ENCODE measurements at regions not wholly inside any gene's neighbourhood (a gene's known extent, or its start where the extent isn't known, plus 50 kb on each side); places are given as distances from the start of the nearest gene placed in this dataset.

DNA sequence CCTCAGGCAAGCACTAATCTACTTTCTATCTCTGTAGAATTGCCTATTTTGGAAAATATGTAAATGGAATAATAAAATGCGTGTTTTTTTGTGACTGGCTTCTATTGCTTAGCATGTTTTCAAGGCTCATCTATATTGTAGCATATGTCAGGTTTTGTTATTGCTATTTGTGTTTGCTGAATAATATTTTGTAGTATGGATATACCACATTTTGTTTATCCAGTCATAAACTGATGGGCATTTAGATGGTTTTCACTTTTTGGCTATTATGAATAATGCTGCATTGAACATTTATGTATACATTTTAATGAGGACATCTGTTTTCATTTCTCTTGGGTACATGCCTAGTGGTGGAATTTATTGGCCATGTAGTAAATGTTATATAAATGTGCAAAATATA lies 183.3 kb upstream of the ZP4 start:
- no peak for DNase-seq
- intact Hi-C loops (cut with micrococcal nuclease), result no loop called here
- ATAC-seq, result no peak

DNA sequence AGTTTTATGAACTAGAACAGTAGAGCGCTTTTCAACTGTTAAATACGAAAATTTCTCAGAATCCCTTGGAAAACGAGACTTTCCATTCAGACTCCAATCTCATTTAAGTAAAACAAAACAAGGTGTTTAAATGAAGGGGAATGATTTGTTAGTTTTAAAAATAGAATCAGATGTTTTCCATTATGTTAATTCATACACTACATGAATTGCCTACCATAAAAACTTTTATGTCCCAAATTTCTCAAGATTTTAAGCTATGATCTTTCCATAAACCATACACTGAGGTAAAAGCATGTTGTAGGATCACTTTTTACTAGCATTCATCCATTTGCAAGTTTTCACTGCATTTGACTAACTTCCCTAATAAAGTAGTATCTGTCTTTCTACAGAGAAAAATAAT lies 180.3 kb upstream of the ZP4 start:
- ATAC-seq (no peak), DNase-seq (no peak)
- intact Hi-C loops (cut with micrococcal nuclease), result no loop called here

DNA sequence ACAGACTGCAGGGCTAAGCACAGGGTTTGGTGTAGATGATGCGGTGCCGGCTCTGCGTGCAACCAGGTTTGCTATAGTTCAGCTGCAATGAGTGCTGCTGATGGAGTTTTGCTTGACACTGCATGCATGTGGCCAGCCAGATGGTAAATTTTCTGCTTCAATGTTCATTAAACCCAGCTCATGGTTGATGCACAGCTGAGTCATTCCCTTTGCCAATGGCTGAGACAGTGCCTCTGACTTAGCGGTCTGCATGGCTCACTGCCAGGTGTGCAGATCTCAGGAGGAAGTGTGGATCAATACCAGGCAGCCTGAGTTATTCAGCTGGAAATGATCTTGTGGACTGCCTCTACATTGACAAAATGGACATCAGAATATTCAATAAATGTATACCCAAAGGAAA lies 172.7 kb upstream of the ZP4 start:
- intact Hi-C loops (cut with micrococcal nuclease), result no loop called here
- DNase-seq (no peak), ATAC-seq (no peak)

DNA sequence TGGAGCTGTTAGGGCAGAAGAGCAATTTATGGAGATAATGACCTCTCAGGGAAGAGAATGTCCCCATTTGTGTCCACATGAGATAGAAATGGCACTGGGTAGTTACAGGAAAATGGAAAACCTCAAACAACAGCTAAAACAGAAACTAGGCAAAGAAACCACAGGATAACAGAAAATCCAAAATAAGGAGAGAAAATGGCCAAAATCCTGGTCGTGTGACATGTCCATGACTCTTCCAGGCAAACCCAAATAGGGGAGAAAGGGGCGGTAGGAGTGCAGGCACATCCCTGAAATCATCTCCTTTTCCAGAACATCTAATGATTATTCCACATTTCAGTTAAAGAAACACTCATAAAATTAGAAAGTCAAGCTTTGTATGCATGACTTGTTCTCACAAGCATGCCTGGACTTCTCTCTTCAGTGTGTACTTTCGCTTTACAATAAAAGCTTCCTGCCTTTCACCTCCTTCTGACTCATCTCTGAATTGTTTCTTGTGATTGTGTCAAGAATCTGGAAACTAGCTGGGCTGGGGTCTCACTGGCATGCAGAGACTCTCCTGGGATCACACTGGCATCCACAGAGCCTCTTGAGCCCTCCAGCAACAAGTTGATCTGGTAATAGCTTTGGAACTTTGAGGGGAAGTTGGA lies 171.4 kb upstream of the ZP4 start:
- ATAC-seq, result no peak
- intact Hi-C loops (cut with micrococcal nuclease), result no loop called here
- no peak for DNase-seq

DNA sequence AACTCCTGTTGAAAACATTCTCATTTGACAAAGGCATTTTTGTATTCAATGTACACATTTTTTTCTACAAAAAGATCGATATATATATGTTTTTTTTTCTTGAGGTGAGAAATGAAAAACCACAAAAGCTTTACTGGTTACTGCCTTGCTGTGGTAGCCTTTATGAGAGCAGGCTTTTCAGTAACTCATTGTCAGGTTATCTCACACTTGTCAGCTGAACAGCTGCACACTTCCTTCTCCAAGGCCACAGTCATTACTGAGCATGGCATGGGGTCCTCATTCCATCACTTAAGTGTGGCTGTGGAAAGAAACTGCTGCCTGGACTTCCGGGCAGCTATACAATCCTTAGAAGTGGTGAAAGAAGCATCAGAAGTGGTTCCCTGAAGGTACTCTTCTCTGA lies 169.3 kb upstream of the ZP4 start:
- ATAC-seq (no peak), DNase-seq (no peak)
- intact Hi-C loops (cut with micrococcal nuclease), result no loop called here

DNA sequence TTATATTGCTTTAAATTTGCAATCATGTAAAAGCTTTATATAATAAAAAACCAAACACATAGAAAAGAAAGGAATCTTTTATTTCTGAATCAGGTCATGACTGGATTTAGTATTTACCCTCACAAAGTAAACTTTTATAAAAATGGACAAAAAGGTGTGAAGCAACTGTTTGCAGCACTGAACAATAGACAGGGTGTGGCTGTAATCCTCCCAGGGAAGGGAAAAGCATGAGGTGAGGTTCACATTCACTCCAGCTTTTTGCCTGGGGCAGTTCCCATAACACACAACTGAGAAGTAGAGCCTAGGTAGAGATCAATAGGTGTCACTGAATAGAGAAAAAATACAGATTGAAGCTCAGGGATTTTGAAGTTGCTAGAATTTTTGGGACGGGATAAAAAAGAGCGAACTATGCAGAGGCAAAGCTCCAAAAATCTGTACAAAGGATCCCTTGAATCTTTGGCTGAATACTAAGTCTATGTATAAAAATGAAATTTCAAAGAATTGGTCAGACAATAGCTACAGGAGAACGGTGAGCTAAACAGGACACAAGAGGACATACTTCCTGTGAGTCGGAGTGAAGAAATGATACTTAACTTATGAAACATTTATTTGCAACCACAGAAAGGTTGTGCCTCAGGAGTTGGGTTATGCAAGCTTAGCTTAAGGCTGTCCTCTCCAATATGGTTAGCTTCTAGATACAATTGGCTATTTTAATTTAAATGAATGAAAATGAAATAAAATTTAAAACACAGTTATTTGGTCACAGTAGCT lies 162.0 kb upstream of the ZP4 start:
- no peak for ATAC-seq
- intact Hi-C loops (cut with micrococcal nuclease), result no loop called here

DNA sequence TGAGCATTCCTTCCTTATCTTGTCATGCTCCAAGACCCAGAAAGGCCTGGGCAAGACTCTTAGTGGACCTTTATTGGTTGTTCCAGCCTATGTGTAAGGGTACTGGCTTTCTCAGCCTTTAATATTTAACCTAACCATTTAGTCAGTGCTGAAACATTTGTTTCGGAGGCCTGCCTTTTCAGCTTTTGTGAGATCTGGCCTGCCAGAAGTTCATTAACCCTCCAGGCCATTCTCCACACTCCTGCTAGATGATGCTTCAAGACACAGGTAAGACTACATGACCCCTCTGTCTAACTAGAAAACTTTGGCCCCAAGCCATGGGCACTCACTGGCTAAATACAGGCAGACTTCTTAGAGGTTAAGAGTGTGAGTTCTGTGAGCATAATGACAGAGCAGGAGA lies 138.4 kb upstream of the ZP4 start:
- no peak for ATAC-seq
- DNase-seq, result no peak
- intact Hi-C loops (cut with micrococcal nuclease), result no loop called here

More for the DNA sequence above, 162.0 kb upstream of the ZP4 start:
- no peak for DNase-seq

DNA sequence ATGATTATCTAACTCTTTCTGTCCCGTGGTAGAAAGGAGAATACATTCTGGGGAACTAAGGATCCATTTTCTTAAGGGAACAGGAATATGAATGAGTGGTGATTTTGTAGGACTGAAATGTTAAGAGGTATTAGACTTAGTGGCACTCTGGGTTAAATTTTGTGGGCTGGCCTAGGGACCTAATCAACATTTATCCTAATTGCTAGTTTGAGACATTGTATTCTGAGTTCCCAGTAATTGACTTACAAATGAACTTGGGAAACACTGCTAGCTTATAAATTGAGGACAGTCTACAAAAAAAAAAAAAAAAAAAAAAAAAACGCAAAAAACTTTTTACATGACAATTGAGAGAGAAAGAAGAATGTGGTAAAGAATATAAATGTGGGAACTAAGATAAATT lies 136.6 kb upstream of the ZP4 start:
- no peak for ATAC-seq
- no peak for DNase-seq
- intact Hi-C loops (cut with micrococcal nuclease), result no loop called here

DNA sequence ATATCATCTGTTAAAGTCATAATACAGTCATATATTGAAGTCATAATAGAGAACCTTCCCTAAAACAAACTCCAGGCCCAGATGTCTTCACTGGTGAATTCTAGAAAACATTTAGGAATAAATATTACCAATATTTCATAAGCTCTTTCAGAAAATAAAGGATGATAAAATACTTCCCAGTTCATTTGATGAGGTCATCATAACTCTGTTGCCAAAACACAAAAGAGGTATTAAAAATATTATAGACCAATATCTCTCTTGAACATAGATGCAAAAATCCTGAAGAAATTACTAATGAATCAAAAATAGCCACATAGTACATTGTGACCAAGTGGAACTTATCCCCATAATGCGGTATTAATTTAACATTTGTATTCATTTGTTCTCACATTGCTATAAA lies 132.4 kb upstream of the ZP4 start:
- DNase-seq, result no peak
- ATAC-seq, result no peak
- intact Hi-C loops (cut with micrococcal nuclease), result no loop called here

DNA sequence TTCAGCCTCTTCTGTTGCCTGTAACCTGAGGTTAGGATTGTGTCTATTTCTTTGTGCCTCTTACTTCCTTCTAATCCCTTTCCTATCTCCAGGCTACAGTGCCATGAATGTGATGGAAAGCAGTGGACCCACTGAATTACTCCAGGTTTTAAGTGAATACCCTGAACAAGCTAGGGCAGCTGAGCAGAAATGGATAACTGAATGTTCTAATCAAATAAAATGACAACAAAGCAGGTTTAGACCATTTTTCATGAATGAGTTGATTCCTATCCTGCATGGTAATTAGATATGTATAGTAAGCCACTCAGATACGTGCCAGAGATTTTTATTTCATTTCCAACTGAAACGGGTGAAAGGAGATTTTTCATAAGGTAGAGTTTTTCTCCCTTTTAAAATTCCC lies 127.5 kb upstream of the ZP4 start:
- DNase-seq (no peak), ATAC-seq (no peak)
- intact Hi-C loops (cut with micrococcal nuclease), result no loop called here

DNA sequence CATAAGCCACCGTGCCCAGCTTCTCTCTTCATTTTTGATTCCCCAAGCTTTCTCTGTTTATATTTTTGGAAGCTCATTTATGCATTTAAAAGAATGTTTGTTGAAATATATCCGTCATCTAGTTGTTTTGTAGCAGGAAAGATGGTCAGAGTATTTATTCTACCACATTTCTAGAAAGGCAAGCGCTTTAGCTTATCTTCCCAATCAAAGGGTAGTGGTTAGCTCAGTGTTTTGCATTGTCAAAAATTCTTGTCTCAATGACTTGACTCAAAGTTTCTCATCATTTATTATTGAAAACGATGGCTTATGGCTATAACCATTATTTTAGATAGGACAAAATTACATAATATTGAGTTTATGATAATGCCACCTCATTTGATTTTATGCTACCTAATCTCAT lies 116.1 kb upstream of the ZP4 start:
- no peak for ATAC-seq
- no peak for DNase-seq
- intact Hi-C loops (cut with micrococcal nuclease), result no loop called here

DNA sequence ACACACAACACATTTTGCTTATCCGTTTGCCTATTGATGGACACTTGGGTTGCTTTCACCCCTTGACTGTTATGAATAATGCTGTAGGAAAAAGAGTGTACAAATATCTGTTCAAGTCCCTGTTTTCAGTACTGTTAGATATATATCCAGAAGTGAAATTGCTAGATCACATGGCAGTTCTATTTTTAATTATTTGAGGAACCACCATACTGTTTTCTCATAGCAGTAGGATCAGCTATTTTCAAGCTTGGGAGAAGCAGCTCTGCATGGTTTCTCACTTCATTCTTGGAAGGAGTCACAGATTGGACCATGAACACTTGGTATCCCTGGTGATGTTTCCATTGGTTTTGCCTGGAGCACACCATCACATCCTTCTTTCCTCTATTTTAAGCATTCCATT lies 114.4 kb upstream of the ZP4 start:
- DNase-seq (no peak), ATAC-seq (no peak)
- intact Hi-C loops (cut with micrococcal nuclease), result no loop called here

DNA sequence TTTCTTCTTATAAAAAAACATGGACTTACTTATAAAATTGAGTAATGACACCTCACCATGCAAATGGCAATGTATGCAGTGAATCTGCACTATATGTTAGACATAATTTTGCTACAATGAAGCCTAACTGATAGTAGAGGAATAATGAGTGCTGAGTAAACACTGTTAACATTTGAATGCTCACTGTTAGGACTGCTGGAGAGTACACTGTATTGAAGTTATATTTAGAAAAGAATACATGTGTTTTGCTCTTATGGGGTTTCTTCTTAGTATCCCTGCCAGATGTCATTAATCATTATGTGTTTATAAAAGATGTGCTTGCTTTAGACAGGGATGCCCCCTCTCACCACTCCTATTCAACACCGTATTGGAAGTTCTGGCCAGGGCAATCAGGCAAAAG lies 111.1 kb upstream of the ZP4 start:
- intact Hi-C loops (cut with micrococcal nuclease), result no loop called here
- ATAC-seq (no peak), DNase-seq (no peak)

DNA sequence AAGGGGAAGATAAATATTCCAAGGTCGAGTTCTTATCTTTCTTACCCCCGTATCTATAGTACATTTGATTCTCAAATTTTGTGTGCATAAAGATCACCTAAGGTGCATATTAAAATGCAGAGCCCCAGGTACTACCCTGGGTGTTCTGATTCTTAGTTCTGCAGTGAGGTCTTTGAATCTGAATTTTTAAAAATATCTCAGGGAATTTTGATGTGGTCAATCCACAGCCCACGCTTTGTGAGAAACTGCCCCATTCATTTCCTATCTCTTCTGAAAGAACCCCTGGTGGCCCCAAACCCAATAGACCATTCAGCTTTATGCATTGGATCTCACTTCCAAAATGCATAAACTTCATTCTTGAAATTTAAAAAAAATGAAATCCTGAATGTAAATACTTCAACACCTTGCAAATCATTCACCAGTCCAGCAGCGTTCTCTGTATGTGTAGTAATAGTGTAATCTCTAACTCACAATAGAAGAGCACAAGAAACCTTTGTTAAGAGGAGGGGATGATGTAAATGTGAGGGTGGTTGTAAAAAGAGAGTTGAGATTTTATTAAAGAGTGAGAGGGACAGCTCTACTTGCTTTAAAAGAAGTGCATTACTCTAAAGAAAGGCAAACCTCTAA lies 108.8 kb upstream of the ZP4 start:
- no peak for DNase-seq
- no peak for ATAC-seq
- intact Hi-C loops (cut with micrococcal nuclease), result no loop called here

DNA sequence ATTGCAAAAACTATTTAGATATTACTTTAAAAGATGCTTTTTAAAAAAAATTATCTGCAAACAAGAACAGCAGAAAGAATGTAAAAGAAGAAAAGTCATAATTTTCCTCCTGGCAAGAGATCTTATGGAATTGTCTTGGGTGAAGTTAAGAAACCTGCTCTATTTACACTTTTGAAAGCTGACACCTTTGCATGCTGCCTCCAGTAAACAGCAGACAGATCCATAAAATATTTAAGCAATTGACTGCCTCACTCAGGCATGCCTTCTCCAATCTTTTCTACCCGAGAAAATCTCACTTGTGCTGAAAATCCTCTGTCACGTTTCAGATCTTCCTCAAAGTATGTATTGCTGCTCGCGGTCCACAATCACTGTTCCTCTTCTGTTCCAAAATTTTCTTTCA lies 107.9 kb upstream of the ZP4 start:
- intact Hi-C loops (cut with micrococcal nuclease), result no loop called here
- DNase-seq, result no peak
- no peak for ATAC-seq

DNA sequence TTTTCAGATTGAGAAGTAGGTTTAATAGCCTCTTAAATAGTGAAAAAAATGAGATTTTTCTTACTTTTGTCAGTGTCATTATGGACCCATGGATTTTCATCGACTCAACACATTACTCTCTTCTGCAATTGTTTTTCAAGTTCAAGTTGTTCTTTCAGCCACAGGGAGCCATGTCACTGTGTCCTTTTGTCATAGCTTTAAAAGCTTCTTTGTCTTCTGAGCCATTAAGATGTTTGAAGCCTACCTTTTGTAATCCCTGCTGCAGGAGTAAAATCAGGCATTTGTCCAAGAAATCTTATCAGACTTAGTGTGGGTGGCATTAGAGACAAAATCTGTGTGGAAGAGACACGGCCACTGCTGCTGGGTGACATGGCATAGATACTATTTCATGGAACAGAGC lies 92.8 kb upstream of the ZP4 start:
- DNase-seq (no peak), ATAC-seq (no peak)
- intact Hi-C loops (cut with micrococcal nuclease), result no loop called here

DNA sequence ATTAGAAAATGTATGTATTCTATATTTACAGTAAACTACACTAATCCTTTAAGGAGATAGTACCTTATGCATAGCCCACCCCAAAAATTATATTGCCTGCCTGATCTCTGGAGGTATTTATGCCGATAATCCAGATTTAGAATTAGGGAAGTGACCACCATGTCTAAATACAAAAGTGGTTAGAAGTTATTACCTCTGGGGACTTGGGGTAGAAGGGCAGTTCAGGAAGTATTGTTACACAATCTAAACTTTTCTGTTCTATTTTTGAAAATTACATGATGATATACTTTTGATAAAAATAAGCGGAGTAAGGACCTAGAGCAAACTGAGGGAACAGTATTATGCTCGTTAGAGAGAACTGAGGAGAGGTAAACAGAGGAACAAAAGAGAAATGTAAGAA lies 90.5 kb upstream of the ZP4 start:
- intact Hi-C loops (cut with micrococcal nuclease), result no loop called here
- DNase-seq (no peak), ATAC-seq (no peak)

DNA sequence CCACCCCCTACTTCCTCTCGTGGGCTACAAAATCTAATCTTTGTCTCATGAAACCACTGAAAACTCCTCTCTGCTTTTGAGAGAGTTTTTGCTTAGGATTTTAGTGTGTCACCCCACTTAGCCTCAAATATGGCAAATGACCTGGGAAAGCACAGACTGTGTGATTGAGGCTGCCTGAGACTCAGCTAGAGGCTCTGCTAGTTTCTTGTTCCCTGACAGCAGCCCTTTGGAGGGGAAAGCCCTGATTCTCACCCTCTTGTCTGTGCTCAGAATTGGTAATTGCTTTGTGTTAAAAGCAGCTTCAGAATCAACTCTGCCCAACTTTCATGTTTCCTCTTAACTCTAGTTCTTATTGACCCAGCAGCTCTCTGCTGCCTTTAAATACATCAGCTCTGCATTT lies 85.6 kb upstream of the ZP4 start:
- intact Hi-C loops (cut with micrococcal nuclease), result no loop called here
- no peak for ATAC-seq

DNA sequence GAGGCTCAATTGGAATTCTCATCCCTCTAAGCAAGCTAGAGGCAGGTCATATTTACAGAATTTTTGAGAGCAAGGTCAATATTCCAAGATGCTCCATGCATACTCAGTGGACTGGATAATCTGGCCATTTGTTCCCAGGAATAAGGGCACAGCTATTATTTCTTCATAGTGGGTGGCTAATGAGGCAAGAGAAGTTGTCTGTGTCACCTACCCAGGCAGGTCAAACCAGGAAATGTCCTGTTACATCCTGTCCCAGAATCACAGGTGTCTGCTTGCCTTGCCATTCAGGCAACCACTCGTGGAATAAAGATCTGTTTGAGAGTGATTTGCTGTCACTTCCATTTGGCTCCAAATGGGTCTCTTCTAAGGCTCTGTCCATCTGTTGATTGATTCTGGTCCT lies 85.2 kb upstream of the ZP4 start:
- DNase-seq, result no peak
- no peak for ATAC-seq
- intact Hi-C loops (cut with micrococcal nuclease), result no loop called here

More for the DNA sequence above, 85.6 kb upstream of the ZP4 start:
- no peak for DNase-seq

DNA sequence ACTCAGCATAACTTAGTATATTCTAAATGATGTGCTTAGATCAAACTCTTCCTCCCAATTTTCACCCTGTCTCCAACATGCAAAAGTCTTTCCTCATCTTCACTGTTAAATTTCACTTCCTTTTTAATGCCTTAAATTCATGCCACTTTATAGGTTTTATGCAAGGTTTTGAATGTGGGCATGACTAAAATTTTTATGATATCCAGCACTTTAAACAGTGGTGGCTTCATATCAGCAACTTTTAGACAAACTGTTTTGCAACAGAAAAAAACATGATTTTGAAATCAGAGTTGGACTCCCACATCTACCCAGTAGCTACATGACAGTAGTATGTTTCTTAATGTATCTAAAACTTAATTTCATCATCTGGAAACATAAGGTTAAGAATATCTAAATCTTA lies 84.7 kb upstream of the ZP4 start:
- intact Hi-C loops (cut with micrococcal nuclease), result no loop called here
- ATAC-seq, result no peak
- DNase-seq, result no peak

DNA sequence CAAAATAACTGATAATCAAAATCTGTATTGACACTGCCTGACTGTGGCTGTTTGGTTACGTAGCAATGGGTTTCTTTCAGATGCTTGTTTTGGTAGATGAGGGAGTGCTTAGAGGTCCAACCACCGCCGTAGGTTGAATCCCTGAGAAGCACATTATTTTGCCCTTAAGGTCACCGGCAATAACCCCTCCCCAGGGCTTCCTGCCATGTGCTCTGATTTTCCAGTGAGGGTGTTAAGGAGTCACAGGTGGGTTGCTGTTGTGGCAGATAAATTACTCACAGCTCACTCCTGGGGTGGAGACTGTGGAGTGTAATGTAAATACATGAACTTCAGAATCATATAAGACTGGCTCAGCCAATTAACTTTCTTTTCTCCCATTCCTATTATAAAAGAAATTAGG lies 81.5 kb upstream of the ZP4 start:
- no peak for ATAC-seq
- intact Hi-C loops (cut with micrococcal nuclease), result no loop called here
- DNase-seq, result no peak

Measured in left ventricle myocardium superior (tissue), 1 donor.